ENCODE measurements at regions not wholly inside any gene's neighbourhood (a gene's known extent, or its start where the extent isn't known, plus 50 kb on each side); places are given as distances from the start of the nearest gene placed in this dataset.

DNA sequence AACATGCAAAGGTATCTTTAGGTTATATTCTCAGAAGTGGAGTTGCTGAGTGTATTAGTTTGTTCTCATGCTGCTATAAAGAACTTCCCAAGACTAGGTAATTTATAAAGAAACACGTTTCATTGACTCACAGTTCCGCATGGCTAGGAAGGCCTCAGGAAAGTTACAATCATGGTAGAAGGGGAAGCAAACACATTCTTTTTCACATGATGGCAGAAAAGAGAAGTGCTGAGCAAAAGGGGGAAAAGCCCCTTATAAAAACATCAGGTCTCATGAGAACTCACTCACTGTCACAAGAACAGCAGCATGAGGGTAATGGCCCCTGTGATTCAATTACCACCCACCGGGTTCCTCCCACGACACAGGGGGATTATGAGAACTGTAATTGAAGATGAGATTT lies 163.6 kb upstream of the PRLR start:
- no peak overlapping the region for H2AFZ ChIP-seq (ENCODE audit: low read length)
- TF ChIP-seq, protein P1, sequence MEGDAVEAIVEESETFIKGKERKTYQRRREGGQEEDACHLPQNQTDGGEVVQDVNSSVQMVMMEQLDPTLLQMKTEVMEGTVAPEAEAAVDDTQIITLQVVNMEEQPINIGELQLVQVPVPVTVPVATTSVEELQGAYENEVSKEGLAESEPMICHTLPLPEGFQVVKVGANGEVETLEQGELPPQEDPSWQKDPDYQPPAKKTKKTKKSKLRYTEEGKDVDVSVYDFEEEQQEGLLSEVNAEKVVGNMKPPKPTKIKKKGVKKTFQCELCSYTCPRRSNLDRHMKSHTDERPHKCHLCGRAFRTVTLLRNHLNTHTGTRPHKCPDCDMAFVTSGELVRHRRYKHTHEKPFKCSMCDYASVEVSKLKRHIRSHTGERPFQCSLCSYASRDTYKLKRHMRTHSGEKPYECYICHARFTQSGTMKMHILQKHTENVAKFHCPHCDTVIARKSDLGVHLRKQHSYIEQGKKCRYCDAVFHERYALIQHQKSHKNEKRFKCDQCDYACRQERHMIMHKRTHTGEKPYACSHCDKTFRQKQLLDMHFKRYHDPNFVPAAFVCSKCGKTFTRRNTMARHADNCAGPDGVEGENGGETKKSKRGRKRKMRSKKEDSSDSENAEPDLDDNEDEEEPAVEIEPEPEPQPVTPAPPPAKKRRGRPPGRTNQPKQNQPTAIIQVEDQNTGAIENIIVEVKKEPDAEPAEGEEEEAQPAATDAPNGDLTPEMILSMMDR (IDR thresholded peaks at IDR 0.05; ENCODE audit: extremely low read depth, low read depth, low read length): no peak

DNA sequence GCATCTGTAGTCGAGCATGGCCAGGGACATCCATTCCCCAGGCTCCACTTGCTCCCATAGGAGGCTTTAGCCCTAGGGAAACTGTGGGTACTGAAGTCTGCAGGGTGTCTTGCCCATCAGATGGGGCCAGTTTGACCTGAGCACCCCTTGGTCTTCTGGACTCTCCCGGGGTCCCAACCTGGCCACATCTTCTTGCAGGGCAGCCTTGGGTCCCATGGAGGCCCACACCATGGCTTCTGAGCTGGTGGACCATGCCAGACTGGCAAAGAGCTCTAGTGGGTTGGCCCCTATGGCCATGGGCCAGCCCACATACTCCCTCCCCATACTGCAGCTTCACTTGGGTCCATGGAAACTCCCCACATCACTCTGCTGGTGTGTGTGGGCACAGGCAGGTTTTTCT lies 154.4 kb upstream of the PRLR start:
- H3K79me2 ChIP-seq (ENCODE audit: insufficient read depth, low read length): no peaks in the 10 kb centered on the region
- no peaks in the 10 kb centered on the region for H4K20me1 ChIP-seq (ENCODE audit: insufficient read depth, low read length)
- H3K27ac ChIP-seq (ENCODE audit: low read depth, low read length): no peak overlapping the region
- H3K36me3 ChIP-seq (ENCODE audit: insufficient read depth, low read length): no peaks in the 10 kb centered on the region
- no peak for DNase-seq (ENCODE audit: insufficient read length, low spot score, missing footprints)
- H3K4me2 ChIP-seq (ENCODE audit: insufficient read depth, low read length): no peak overlapping the region
- H3K27me3 ChIP-seq (ENCODE audit: insufficient read depth, low read length): no peaks in the 10 kb centered on the region
- H3K9me3 ChIP-seq (ENCODE audit: low read depth, low read length): no peaks in the 10 kb centered on the region
- no peak overlapping the region for H3K4me3 ChIP-seq (ENCODE audit: insufficient read depth, low read length)
- TF ChIP-seq, protein P1 (IDR thresholded peaks at IDR 0.05; ENCODE audit: extremely low read depth, low read depth, low read length): no peak
- no peak overlapping the region for H2AFZ ChIP-seq (ENCODE audit: low read length)
- no peaks in the 10 kb centered on the region for H3K4me1 ChIP-seq (ENCODE audit: insufficient read depth, low read length)

More for the DNA sequence above, 163.6 kb upstream of the PRLR start:
- H3K79me2 ChIP-seq (ENCODE audit: insufficient read depth, low read length): no peaks in the 10 kb centered on the region
- no peak for DNase-seq (ENCODE audit: insufficient read length, low spot score, missing footprints)
- H3K27ac ChIP-seq (ENCODE audit: low read depth, low read length): no peak overlapping the region
- H4K20me1 ChIP-seq (ENCODE audit: insufficient read depth, low read length): no peaks in the 10 kb centered on the region
- H3K4me1 ChIP-seq (ENCODE audit: insufficient read depth, low read length): no peaks in the 10 kb centered on the region
- H3K36me3 ChIP-seq (ENCODE audit: insufficient read depth, low read length): no peaks in the 10 kb centered on the region
- H3K27me3 ChIP-seq (ENCODE audit: insufficient read depth, low read length): no peaks in the 10 kb centered on the region
- H3K4me2 ChIP-seq (ENCODE audit: insufficient read depth, low read length): no peak overlapping the region
- H3K9me3 ChIP-seq (ENCODE audit: low read depth, low read length): no peaks in the 10 kb centered on the region
- H3K4me3 ChIP-seq (ENCODE audit: insufficient read depth, low read length): no peak overlapping the region

DNA sequence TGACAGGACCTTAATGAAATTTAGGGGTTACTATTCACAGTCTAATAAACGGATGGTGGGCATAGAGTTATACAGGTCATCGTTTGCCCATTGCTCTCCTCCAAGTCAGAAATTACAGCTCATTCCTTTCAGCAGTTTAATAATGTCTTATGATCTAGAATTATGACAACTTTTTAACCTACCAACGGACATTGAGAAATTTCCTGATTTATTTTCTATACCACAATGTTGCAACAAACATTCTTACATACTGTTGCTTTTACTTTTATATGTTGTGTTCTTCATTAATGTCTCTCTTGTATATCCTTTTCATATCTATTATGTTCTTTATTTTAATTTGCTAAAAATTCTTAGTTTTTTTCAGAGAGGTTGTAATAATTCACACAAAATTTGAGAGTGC lies 152.8 kb upstream of the PRLR start:
- no peaks in the 10 kb centered on the region for H3K79me2 ChIP-seq (ENCODE audit: insufficient read depth, low read length)
- H3K27ac ChIP-seq (ENCODE audit: low read depth, low read length): no peak overlapping the region
- DNase-seq (ENCODE audit: insufficient read length, low spot score, missing footprints): no peak
- no peaks in the 10 kb centered on the region for H3K9me3 ChIP-seq (ENCODE audit: low read depth, low read length)
- no peak overlapping the region for H3K4me2 ChIP-seq (ENCODE audit: insufficient read depth, low read length)
- no peaks in the 10 kb centered on the region for H3K27me3 ChIP-seq (ENCODE audit: insufficient read depth, low read length)
- TF ChIP-seq, protein P1 (IDR thresholded peaks at IDR 0.05; ENCODE audit: extremely low read depth, low read depth, low read length): no peak
- H3K36me3 ChIP-seq (ENCODE audit: insufficient read depth, low read length): no peaks in the 10 kb centered on the region
- no peak overlapping the region for H3K4me3 ChIP-seq (ENCODE audit: insufficient read depth, low read length)
- H2AFZ ChIP-seq (ENCODE audit: low read length): no peak overlapping the region
- no peaks in the 10 kb centered on the region for H4K20me1 ChIP-seq (ENCODE audit: insufficient read depth, low read length)
- H3K4me1 ChIP-seq (ENCODE audit: insufficient read depth, low read length): no peaks in the 10 kb centered on the region

DNA sequence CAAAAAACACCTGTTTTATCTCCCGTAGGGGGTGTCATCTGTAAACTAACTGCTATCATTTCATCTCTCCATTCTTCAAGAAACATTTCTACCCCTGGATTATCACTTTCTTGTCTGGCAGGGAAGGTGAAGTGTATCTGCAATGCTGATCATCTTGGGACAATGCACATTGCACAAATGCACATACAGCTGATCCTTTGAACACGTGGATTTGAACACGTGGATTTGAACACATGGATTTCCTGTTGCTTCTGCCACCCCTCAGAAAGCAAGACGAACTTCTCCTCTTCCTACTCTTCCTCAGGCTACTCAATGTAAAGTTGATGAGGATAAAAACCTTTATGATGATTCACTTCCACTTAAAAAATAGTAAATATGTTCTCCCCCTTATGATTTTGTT lies 147.4 kb upstream of the PRLR start:
- no peak for DNase-seq (ENCODE audit: insufficient read length, low spot score, missing footprints)
- no peak overlapping the region for H3K4me3 ChIP-seq (ENCODE audit: insufficient read depth, low read length)
- H3K36me3 ChIP-seq (ENCODE audit: insufficient read depth, low read length): no peaks in the 10 kb centered on the region
- no peak overlapping the region for H3K4me2 ChIP-seq (ENCODE audit: insufficient read depth, low read length)
- H3K27ac ChIP-seq (ENCODE audit: low read depth, low read length): no peak overlapping the region
- TF ChIP-seq, protein P1 (IDR thresholded peaks at IDR 0.05; ENCODE audit: extremely low read depth, low read depth, low read length): no peak
- no peaks in the 10 kb centered on the region for H3K79me2 ChIP-seq (ENCODE audit: insufficient read depth, low read length)
- H3K4me1 ChIP-seq (ENCODE audit: insufficient read depth, low read length): no peaks in the 10 kb centered on the region
- no peaks in the 10 kb centered on the region for H3K27me3 ChIP-seq (ENCODE audit: insufficient read depth, low read length)
- no peaks in the 10 kb centered on the region for H3K9me3 ChIP-seq (ENCODE audit: low read depth, low read length)
- no peak overlapping the region for H2AFZ ChIP-seq (ENCODE audit: low read length)
- H4K20me1 ChIP-seq (ENCODE audit: insufficient read depth, low read length): no peaks in the 10 kb centered on the region

All from osteoblast (primary cell).